Upper lobe of left lung (tissue), 6 donors: ENCODE measurements at regions not wholly inside any gene's neighbourhood (a gene's known extent, or its start where the extent isn't known, plus 50 kb on each side); places are given as distances from the start of the nearest gene placed in this dataset.
"Not testable (repeated sequence)": the region's sequence is repeated elsewhere in the genome, so short reads cannot be mapped to it uniquely, and the experiment has no call there.

Experiments
- ATAC-seq, 2 donors: fragments of 200-7000 bp; cut with Tn5 transposase; one replicate each; pipeline ENCODE4 v1.9.1; 2022; ENCODE audit warnings: mild to moderate bottlenecking in 2 of 2, moderate library complexity in 2 of 2; ENCODE audit not compliant: low FRiP score in 2 of 2
- DNase-seq, 2 donors: peaks; one replicate each; pipeline ENCODE4 v3.0.0-alpha.2; 2019 to 2020
- H3K27ac ChIP-seq, 4 donors: fragments of 200-600 bp; sonication (generic); one replicate each; pipeline ENCODE4 v1.5.1; 2016 to 2019
- H3K27me3 ChIP-seq, 4 donors: fragments of 200-600 bp; sonication (generic); one replicate each; pipeline ENCODE4 v1.5.1; 2017 to 2019
- H3K36me3 ChIP-seq, 4 donors: fragments of 200-600 bp; sonication (generic); one replicate each; pipeline ENCODE4 v1.5.1; 2016 to 2019
- H3K4me1 ChIP-seq, 4 donors: fragments of 200-600 bp; sonication (generic); one replicate each; pipeline ENCODE4 v1.5.1; 2018 to 2019
- H3K4me3 ChIP-seq, 4 donors: fragments of 200-600 bp; sonication (generic); one replicate each; pipeline ENCODE4 v1.5.1; 2017 to 2019; ENCODE audit warnings: mild to moderate bottlenecking in 2 of 4, moderate library complexity in 1 of 4
- H3K9me3 ChIP-seq, 4 donors: fragments of 200-600 bp; sonication (generic); one replicate each; pipeline ENCODE4 v1.5.1; 2018 to 2019
- CTCF ChIP-seq, 6 experiments: fragments of 450-650 bp in 4 of 6; fragments of 200-600 bp in 2 of 6; sonication (generic) in 2 of 6; IDR thresholded peaks; one replicate each; pipeline ENCODE4 v1.5.1; 2016 to 2019; ENCODE audit warnings: antibody characterized with exemption in 6 of 6
- EP300 ChIP-seq, 4 donors: sonication (generic); formaldehyde crosslinking; IDR thresholded peaks; one replicate each; pipeline ENCODE4 v1.5.1; 2017; ENCODE audit warnings: antibody characterized with exemption in 4 of 4, control low read depth in 2 of 4
- POLR2A ChIP-seq, 4 donors: fragments of 450-650 bp; IDR thresholded peaks; one replicate each; pipeline ENCODE4 v1.5.1; 2016 to 2017; ENCODE audit warnings: antibody characterized with exemption in 4 of 4, mild to moderate bottlenecking in 2 of 4
- POLR2AphosphoS5 ChIP-seq, 2 donors: sonication (generic); formaldehyde crosslinking; IDR thresholded peaks; one replicate each; pipeline ENCODE4 v1.5.1; 2017; ENCODE audit warnings: antibody characterized with exemption in 2 of 2
- WGBS, 2 donors: methylation state at CpG; one replicate each; pipeline ENCODE4 v1.1.5; 2017 to 2018; 5-methylcytosine and 5-hydroxymethylcytosine counted together
- donor health status: DM: no; HTN: no; CAD: no; lungs with moderate emphysema.
- donor health status: DM: no; HTN: yes; CAD: no; lungs with severe emphysema.

DNA sequence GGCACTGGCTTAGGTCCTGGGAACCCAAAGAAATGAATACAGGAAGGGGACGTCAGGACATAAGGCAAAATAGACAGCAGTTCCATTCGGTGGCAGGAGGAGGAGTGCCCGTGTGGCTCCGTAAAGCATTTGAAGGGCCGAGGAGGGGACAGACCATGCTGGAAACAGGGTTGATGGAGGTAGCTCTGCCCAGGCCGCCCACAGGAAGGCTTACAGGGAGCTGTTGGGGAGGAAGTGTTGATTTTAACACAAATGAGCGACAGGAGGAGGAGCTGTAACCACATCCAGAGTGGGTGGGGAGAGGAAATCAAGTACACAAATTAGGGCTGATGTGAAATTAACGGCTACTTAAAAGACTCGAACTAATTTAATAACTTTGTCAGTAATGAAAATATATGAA, 54.6 kb downstream of the RBFOX3 start:
- Histone ChIP-seq H3K27me3 (peaks cover 0 to 2% (median 0%) of the 10 kb centered on the region in 4 donors), H3K27ac (no peak overlapping the region), H3K9me3 (peaks cover 0 to 8% (median 1%) of the 10 kb centered on the region in 4 donors), H3K4me1 (no peaks in the 10 kb centered on the region), H3K36me3 (no peaks in the 10 kb centered on the region), H3K4me3 (no peak overlapping the region)
- ATAC-seq (no peak), DNase-seq (no peak)
- WGBS, 2 donors, result 36 to 47% methylated on average over 9 of the region's 9 CpGs
- TF ChIP-seq EP300 (IDR thresholded peaks at IDR 0.05) (no peak), POLR2AphosphoS5 (IDR thresholded peaks at IDR 0.05) (no peak), CTCF (IDR thresholded peaks at IDR 0.05) (no peak)

DNA sequence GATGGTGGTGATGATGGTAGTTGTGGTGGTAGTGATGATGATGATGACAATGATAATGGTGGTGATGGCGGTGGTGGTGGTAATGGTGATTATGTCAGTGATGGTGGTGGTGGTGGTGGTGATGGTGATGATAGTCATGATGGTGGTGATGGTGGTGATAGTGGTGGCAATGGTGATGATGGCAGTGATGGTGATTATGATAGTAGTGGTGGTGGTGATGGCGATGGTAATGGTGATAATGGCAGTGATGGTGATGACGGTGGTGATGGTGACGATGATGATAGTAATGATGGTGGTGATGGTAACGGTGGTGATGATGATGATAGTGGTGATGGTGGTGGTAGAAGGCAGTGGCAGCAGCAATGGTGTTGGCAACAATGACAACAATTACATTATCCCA, 55.3 kb downstream of the RBFOX3 start:
- DNase-seq, result no peak
- no peak for TF ChIP-seq CTCF (IDR thresholded peaks at IDR 0.05)
- no peak for ATAC-seq
- Histone ChIP-seq H3K36me3 (no peaks in the 10 kb centered on the region), H3K4me1 (no peaks in the 10 kb centered on the region), H3K27ac (no peak overlapping the region), H3K4me3 (no peak overlapping the region), H3K27me3 (peaks cover 0 to 2% (median 0%) of the 10 kb centered on the region in 4 donors), H3K9me3 (peaks cover 0 to 8% (median 1%) of the 10 kb centered on the region in 4 donors)
- 82 to 90% methylated on average over 5 of the region's 5 CpGs for WGBS, 2 donors

GRCh38 chr17:79554346-79554745, 56.5 kb downstream of the RBFOX3 start:
- 86 to 94% methylated on average over 5 of the region's 5 CpGs for WGBS, 2 donors
- DNase-seq, result peak in 1 of 2 donors; percentile 28
- H3K9me3 ChIP-seq, H3K27me3 ChIP-seq, H3K4me3 ChIP-seq, H3K36me3 ChIP-seq, ATAC-seq, H3K4me1 ChIP-seq, H3K27ac ChIP-seq: not testable (repeated sequence)

DNA sequence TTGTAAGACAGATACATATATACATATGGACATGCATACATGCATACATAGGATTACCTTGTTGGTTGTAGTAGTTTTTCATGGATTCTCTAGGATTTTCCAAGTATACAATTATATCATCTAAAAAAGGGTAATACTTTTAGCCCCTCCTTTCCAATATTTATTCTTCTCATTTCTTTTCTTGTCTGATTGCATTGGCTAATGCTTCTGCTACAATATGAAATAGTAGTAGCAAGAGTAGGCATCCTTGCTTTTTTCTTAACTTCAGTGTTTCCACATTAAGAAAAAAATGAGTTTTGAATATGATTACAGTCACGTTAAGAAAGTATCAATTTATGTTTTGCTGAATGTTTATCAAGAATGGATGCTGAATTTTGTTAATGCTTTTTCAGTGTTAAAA, 58.0 kb downstream of the RBFOX3 start:
- DNase-seq (no peak), ATAC-seq (no peak)
- H3K27me3 ChIP-seq, result no peaks in the 10 kb centered on the region
- H3K36me3 ChIP-seq, result no peaks in the 10 kb centered on the region
- H3K4me3 ChIP-seq, result no peak overlapping the region
- 83 to 87% methylated on average over 1 of the region's 1 CpG for WGBS, 2 donors
- H3K9me3 ChIP-seq, result peaks cover 0 to 8% (median 1%) of the 10 kb centered on the region in 4 donors
- H3K27ac ChIP-seq, result no peak overlapping the region
- no peaks in the 10 kb centered on the region for H3K4me1 ChIP-seq
- TF ChIP-seq POLR2AphosphoS5 (IDR thresholded peaks at IDR 0.05) (no peak), CTCF (IDR thresholded peaks at IDR 0.05) (no peak), POLR2A (IDR thresholded peaks at IDR 0.05) (no peak), EP300 (IDR thresholded peaks at IDR 0.05) (no peak)

DNA sequence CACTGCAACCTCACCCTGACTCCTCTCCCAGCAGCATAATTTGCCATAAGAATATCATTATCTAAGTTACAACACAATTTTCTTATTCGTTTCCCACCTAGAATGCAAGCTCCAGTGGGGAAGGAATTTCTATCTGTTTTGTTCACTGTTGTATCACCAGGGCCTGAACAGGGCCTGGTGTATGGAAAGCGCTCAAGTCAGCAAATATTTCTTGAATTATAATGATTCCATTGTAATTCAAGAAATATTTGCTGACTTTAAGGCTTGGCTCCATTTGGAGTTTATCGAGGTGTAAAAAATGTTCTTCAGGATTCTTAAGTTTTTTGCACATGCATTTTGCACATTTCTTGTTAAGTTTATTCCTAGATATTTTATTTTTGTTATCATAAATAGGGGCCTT, 58.4 kb downstream of the RBFOX3 start:
- Histone ChIP-seq H3K4me1 (no peaks in the 10 kb centered on the region), H3K36me3 (no peaks in the 10 kb centered on the region), H3K9me3 (peaks cover 0 to 8% (median 1%) of the 10 kb centered on the region in 4 donors), H3K27ac (no peak overlapping the region), H3K27me3 (no peaks in the 10 kb centered on the region), H3K4me3 (no peak overlapping the region)
- WGBS, 2 donors, result 87 to 90% methylated on average over 3 of the region's 3 CpGs
- TF ChIP-seq POLR2AphosphoS5 (IDR thresholded peaks at IDR 0.05), result no peak
- no peak for TF ChIP-seq EP300 (IDR thresholded peaks at IDR 0.05)
- TF ChIP-seq POLR2A (IDR thresholded peaks at IDR 0.05), result no peak
- TF ChIP-seq CTCF (IDR thresholded peaks at IDR 0.05), result no peak
- no peak for ATAC-seq
- no peak for DNase-seq
